ENCODE measurements at regions not wholly inside any gene's neighbourhood (a gene's known extent, or its start where the extent isn't known, plus 50 kb on each side); places are given as distances from the start of the nearest gene placed in this dataset.
"Not testable (repeated sequence)": the region's sequence is repeated elsewhere in the genome, so short reads cannot be mapped to it uniquely, and the experiment has no call there.

- Histone ChIP-seq H3K9me3 (ENCODE audit: low read depth) (no peaks in the 10 kb centered on the region), H3K4me2 (no peak overlapping the region), H3K36me3 (replicated peaks; ENCODE audit: insufficient read depth, low read depth) (no peaks in the 10 kb centered on the region), H2AFZ (no peak overlapping the region), H3K4me3 (no peak overlapping the region), H3K79me2 (no peaks in the 10 kb centered on the region), H4K20me1 (ENCODE audit: insufficient read depth, poor library complexity, severe bottlenecking) (no peaks in the 10 kb centered on the region), H3K4me1 (ENCODE audit: insufficient read depth) (no peaks in the 10 kb centered on the region), H3K27ac (no peak overlapping the region), H3K27me3 (no peaks in the 10 kb centered on the region), H3K9me2 (replicated peaks; ENCODE audit: insufficient read depth) (no peaks in the 10 kb centered on the region)
- no peak for DNase-seq (ENCODE audit: low spot score)
- TF ChIP-seq CTCF (IDR thresholded peaks at IDR 0.05; ENCODE audit: poor library complexity) (no peak), EZH2 (IDR thresholded peaks at IDR 0.05; ENCODE audit: borderline replicate concordance) (no peak), EZH2phosphoT487 (IDR thresholded peaks at IDR 0.05; ENCODE audit: low read depth, severe bottlenecking, unreplicated experiment) (no peak)
- WGBS (ENCODE audit: low lambda C conversion rate, missing lambda C conversion rate), result 93% methylated on average over 15 of the region's 15 CpGs
Measured at GRCh38 chr7:10476642-10477041, 497.0 kb upstream of the PHF14 start.

- no peak overlapping the region for H3K27ac ChIP-seq
Measured at GRCh38 chr7:10483671-10484070, 490.0 kb upstream of the PHF14 start.

GRCh38 chr7:10484767-10485166, 488.9 kb upstream of the PHF14 start:
- H3K9me2 ChIP-seq (replicated peaks; ENCODE audit: insufficient read depth), result no peaks in the 10 kb centered on the region

More at GRCh38 chr7:10483671-10484070, 490.0 kb upstream of the PHF14 start:
- H3K27me3 ChIP-seq, result no peaks in the 10 kb centered on the region
- no peaks in the 10 kb centered on the region for H4K20me1 ChIP-seq (ENCODE audit: insufficient read depth, poor library complexity, severe bottlenecking)
- H3K4me3 ChIP-seq, result no peak overlapping the region
- H3K9me3 ChIP-seq (ENCODE audit: low read depth), result no peaks in the 10 kb centered on the region
- no peak overlapping the region for H3K4me2 ChIP-seq
- no peaks in the 10 kb centered on the region for H3K79me2 ChIP-seq
- no peaks in the 10 kb centered on the region for H3K9me2 ChIP-seq (replicated peaks; ENCODE audit: insufficient read depth)
- no peaks in the 10 kb centered on the region for H3K4me1 ChIP-seq (ENCODE audit: insufficient read depth)
- no peaks in the 10 kb centered on the region for H3K36me3 ChIP-seq (replicated peaks; ENCODE audit: insufficient read depth, low read depth)
- DNase-seq (ENCODE audit: low spot score), result no peak
- TF ChIP-seq EZH2 (IDR thresholded peaks at IDR 0.05; ENCODE audit: borderline replicate concordance) (no peak), CTCF (IDR thresholded peaks at IDR 0.05; ENCODE audit: poor library complexity) (no peak), EZH2phosphoT487 (IDR thresholded peaks at IDR 0.05; ENCODE audit: low read depth, severe bottlenecking, unreplicated experiment) (no peak)
- 65% methylated on average over 5 of the region's 5 CpGs for WGBS (ENCODE audit: low lambda C conversion rate, missing lambda C conversion rate)
- no peak overlapping the region for H2AFZ ChIP-seq

GRCh38 chr7:10501206-10501884, 472.3 kb upstream of the PHF14 start:
- H3K4me2 ChIP-seq; H4K20me1 ChIP-seq (ENCODE audit: insufficient read depth, poor library complexity, severe bottlenecking); H3K79me2 ChIP-seq; H3K36me3 ChIP-seq (replicated peaks; ENCODE audit: insufficient read depth, low read depth); DNase-seq (ENCODE audit: low spot score); H2AFZ ChIP-seq; H3K9me2 ChIP-seq (replicated peaks; ENCODE audit: insufficient read depth); H3K4me3 ChIP-seq; H3K27ac ChIP-seq; H3K4me1 ChIP-seq (ENCODE audit: insufficient read depth); H3K9me3 ChIP-seq (ENCODE audit: low read depth); H3K27me3 ChIP-seq: not testable (repeated sequence)
- 93% methylated on average over 18 of the region's 18 CpGs for WGBS (ENCODE audit: low lambda C conversion rate, missing lambda C conversion rate)

More at GRCh38 chr7:10484767-10485166, 488.9 kb upstream of the PHF14 start:
- H3K4me2 ChIP-seq, result no peak overlapping the region
- H3K27me3 ChIP-seq, result no peaks in the 10 kb centered on the region
- H3K79me2 ChIP-seq, result no peaks in the 10 kb centered on the region
- no peaks in the 10 kb centered on the region for H4K20me1 ChIP-seq (ENCODE audit: insufficient read depth, poor library complexity, severe bottlenecking)
- TF ChIP-seq EZH2phosphoT487 (IDR thresholded peaks at IDR 0.05; ENCODE audit: low read depth, severe bottlenecking, unreplicated experiment) (no peak), EZH2 (IDR thresholded peaks at IDR 0.05; ENCODE audit: borderline replicate concordance) (no peak), CTCF (IDR thresholded peaks at IDR 0.05; ENCODE audit: poor library complexity) (no peak)
- H3K4me3 ChIP-seq, result no peak overlapping the region
- H2AFZ ChIP-seq, result no peak overlapping the region
- no peaks in the 10 kb centered on the region for H3K9me3 ChIP-seq (ENCODE audit: low read depth)
- no peak overlapping the region for H3K27ac ChIP-seq
- no peaks in the 10 kb centered on the region for H3K4me1 ChIP-seq (ENCODE audit: insufficient read depth)
- DNase-seq (ENCODE audit: low spot score), result no peak
- no peaks in the 10 kb centered on the region for H3K36me3 ChIP-seq (replicated peaks; ENCODE audit: insufficient read depth, low read depth)

Data from hepatocyte (in vitro differentiated cells).